Stimulated activated CD4-positive, alpha-beta T cell treated with anti-CD3 and anti-CD28 coated beads, Interleukin-12 subunit alpha, Interleukin-12 subunit beta, amount 100 ng/mL, for 48 hours (primary cell): ENCODE measurements at regions not wholly inside any gene's neighbourhood (a gene's known extent, or its start where the extent isn't known, plus 50 kb on each side); places are given as distances from the start of the nearest gene placed in this dataset.

Source experiments
- DNase-seq, 3 donors: peaks; one replicate each; pipeline ENCODE4 v3.0.0-alpha.2; 2020; ENCODE audit warnings: low read depth in 2 of 3, low spot score in 1 of 3

DNA sequence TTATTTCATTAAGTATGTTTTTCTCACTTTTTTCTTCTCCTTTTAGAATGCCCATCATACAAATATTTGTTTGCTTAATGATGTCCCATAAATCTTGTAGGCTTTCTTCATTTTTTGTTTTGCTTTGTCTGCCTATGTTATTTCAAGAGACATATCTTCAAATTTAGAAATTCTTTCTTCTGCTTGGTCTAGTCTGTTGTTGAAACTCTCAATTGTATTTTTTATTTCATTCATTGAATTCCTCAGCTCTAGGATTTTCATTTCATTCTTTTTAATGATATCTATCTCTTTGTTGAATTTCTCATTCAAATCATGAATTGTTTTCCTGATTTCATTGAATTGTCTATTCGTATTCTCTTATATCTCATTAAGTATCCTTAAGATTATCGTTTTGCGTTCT lies 125.1 kb upstream of the VIPR2 start:
- DNase-seq = no peak

DNA sequence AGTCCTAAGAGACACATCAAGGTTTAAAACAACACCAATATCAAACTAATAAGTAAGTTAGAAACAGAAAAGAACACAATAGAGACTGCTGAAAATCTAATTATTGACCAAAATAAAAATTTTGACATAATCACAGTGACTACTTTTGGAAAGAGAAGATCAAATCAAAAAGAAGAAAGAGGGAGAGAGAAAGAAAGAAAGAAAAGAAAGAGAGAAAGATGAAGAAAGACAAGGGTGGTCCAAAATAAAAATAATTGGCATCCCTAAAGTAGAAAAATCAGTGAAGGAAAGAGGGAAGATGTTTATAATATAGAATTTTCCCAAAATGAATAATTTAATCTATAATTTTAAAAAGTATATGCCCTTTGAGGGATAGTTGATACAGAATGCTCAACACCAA lies 118.8 kb upstream of the VIPR2 start:
- DNase-seq = no peak

- no peak for DNase-seq
These were observed 109.0 kb upstream of the VIPR2 start for GRCh38 chr7:159253657-159254056.

DNA sequence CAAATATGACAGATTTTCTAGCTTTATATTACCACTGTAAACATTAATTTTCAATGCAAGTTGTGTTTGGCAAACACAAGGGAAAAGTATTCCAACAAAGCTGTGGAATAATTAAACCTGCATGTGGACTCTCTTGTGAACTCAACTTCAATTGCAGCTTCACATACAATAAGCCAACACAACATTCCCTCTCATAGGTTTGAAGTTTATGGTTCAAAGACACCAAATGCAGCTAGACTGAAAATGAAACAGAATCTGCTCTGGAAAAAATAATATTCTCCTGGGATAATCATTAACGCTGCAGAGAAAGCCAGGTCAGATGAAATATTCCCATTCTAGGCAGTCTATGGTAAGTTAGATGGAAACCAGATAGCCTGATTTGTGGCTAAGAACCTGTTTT lies 105.8 kb upstream of the VIPR2 start:
- no peak for DNase-seq

DNA sequence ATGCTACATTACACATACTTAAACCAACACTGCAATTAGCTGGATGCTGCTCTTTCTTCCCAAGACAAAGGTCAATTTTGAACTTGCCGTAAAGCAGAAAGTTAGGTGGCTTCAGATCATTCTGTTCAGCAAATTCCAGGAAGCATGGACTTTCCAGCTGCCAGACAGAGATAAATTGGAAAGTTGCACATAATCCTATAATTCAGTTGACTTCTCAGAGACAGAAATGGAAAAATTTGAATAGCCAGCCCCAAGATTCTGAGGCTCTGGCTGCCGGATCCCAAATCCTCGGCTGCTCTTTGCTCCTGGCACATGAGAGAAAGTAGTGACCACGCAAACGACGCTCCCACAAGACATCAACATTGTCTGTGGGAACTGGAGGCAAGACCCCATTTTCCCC lies 105.0 kb upstream of the VIPR2 start:
- DNase-seq = no peak

DNA sequence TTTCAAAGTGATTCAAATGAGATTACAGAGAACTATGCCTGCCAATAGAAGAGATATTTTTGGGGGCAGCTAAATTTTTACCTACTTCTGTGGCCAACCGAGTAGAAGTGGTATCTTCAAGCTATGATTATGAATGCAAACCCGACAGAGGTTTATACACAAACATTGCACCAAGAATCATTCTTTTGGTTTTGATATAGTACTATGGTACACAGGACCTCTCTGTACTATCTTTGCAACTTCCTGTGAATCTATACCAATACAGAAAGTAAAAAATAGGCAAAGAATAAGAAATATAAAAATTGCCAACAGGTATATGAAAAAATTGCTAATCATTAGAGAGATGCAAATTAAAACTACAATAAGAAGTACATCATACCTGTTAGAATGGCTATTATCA lies 103.2 kb upstream of the VIPR2 start:
- no peak for DNase-seq

DNA sequence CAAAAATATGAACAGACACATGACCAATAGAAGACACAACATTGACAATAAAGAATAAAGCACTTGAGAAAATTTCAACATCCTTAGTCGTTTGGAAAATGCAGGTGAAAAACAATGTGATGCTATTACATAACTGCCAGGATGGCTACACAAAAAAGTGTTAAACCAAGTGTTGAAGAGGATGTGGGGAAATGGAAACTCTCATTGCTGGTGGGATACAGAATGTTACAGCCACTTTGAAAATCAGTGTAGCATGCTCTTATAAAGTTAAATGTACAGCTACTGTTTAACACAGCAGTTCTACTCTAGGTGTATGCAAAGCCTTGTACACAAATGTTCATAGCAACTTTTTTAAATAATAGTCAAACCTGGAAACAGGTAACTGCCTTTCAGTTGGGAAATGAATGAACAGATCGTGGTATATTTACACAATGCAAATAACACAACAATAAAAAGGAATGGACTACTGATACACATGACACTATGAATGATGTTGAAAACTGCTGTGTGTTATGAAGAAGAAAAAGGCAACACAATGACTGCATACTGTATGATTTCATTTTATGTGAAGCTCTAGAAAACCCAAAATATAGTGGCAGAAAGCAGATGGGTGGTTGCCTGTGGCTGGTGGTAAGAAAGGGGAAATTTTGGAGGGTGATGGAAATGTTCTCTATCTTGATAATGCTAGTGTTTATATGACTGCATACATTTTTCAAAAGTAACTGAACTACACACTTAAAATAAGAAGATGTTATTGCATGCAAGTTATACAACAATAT lies 102.2 kb upstream of the VIPR2 start:
- DNase-seq = no peak

- DNase-seq = no peak
These were observed 96.3 kb upstream of the VIPR2 start for GRCh38 chr7:159240962-159241361.

DNA sequence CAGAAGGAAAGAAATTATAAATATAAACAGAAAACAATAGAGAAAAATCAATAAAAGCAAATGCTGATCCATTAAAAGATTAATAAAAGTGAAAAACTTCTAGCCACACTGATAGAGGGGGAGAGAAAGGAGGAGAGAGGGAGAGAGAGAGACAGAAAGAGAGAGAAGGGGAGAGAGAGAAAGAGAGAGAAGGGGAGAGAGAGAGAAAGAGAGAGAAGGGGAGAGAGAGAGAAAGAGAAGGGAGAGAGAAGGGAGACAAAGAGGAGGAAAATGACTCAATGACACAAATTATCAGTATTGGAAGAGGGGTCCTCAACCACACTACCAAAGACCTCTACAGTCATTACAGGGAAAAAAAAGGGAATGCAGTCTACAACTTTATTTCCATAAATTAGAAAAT lies 94.4 kb upstream of the VIPR2 start:
- DNase-seq = no peak

- no peak for DNase-seq
These were observed 93.9 kb upstream of the VIPR2 start for GRCh38 chr7:159238541-159238940.

GRCh38 chr7:159237022-159237653 lies 92.5 kb upstream of the VIPR2 start:
- no peak for DNase-seq

- DNase-seq = no peak
These were observed 86.3 kb upstream of the VIPR2 start for GRCh38 chr7:159231017-159231416.

GRCh38 chr7:159229683-159230475 lies 85.2 kb upstream of the VIPR2 start:
- no peak for DNase-seq

- no peak for DNase-seq
These were observed 82.8 kb upstream of the VIPR2 start for GRCh38 chr7:159227433-159227832.

GRCh38 chr7:159226011-159226702 lies 81.5 kb upstream of the VIPR2 start:
- DNase-seq = no peak

DNA sequence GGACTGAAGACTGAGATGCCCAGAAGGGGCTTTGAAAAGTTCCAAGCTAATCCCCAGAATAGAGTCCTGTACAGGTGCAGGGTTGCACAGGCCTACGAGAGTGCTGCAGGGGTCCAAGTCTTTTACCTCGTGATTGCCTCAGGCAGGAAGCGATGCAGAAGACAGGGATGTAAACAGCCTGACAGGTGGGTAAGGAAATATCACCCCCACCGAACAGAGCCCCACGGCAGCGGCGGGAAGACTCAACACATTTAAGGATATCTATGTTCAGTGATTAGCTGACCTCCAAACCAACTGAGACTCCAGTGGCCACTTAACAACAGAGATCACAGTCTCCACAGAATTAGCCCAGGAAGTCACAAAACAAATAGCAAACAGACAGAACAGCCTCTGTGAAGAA lies 73.9 kb upstream of the VIPR2 start:
- DNase-seq = no peak

GRCh38 chr7:159218170-159218569 lies 73.5 kb upstream of the VIPR2 start:
- DNase-seq = no peak

GRCh38 chr7:159215076-159215475 lies 70.4 kb upstream of the VIPR2 start:
- DNase-seq = no peak

GRCh38 chr7:159213253-159213652 lies 68.6 kb upstream of the VIPR2 start:
- DNase-seq = no peak

DNA sequence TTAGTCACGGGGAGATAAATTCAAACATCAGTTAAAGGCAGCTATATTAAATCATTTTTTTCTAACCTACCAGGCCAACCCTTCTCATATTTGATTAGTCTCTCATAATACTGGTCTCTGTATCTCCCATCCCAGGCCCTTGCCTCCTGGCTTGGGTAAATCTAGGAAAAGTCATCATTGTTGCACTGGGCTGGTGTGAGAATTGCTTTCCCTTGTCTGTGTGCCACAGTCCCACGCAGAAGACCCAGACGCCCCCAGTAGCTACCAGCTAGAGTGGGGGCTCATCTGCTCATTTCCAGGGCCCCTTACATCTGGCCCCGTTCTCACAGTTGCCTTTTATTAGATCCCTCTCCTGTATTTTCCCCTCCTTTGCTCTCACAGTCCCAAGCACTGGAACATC lies 67.6 kb upstream of the VIPR2 start:
- no peak for DNase-seq

DNA sequence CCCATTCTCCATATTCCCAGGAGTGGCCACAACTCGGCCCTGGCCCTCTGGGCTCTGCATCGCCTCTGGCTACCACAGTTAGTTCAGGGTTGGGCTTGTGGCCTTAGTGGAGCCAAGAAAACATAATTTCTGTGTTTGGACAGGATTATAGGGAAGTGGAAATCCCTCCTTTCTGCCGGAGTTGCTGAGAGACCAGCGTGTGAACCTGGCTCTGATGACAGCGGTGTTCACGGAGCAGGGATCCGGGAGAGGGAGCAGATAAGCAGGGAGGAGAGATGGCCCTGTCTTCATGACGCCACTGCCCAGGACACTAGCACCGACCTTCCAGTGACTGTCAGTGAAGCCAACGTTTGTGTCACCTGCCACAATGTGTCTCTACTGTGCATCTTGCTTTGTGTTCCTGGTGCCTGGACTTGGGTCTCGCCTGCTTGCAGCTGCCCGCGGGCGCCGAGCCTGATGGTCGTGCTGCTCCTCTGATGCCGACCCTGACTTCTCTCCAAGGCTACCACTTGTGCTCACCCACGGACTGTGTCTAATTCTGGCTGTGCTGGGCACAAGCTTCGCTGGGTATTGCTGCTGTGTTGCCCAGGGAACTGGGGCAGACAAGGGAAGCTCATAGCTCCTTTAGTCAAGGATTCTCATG lies 67.0 kb upstream of the VIPR2 start:
- no peak for DNase-seq
